ENCODE measurements at regions not wholly inside any gene's neighbourhood (a gene's known extent, or its start where the extent isn't known, plus 50 kb on each side); places are given as distances from the start of the nearest gene placed in this dataset.

- no peaks in the 10 kb centered on the region for H3K27me3 Mint-ChIP-seq (ENCODE audit: low read depth)
- TF ChIP-seq TCF7 (CRISPR knock-in tag; IDR thresholded peaks at IDR 0.05; ENCODE audit: low read depth) (no peak), SP1 (CRISPR knock-in tag; conservative IDR thresholded peaks at IDR 0.05) (no peak), HMGXB4 (CRISPR knock-in tag; IDR thresholded peaks at IDR 0.05) (no peak), KAT7 (CRISPR knock-in tag; IDR thresholded peaks at IDR 0.05; ENCODE audit: borderline replicate concordance) (no peak), PRDM15 (CRISPR knock-in tag; IDR thresholded peaks at IDR 0.05) (no peak), MYBL2 (CRISPR knock-in tag; IDR thresholded peaks at IDR 0.05) (no peak), RELA (CRISPR knock-in tag; IDR thresholded peaks at IDR 0.05; ENCODE audit: borderline replicate concordance) (no peak), RORB (CRISPR knock-in tag; IDR thresholded peaks at IDR 0.05) (no peak), NFATC4 (CRISPR knock-in tag; IDR thresholded peaks at IDR 0.05) (no peak), ATF2 (CRISPR knock-in tag; IDR thresholded peaks at IDR 0.05; ENCODE audit: borderline replicate concordance, low read depth) (no peak), ZMAT4 (CRISPR knock-in tag; IDR thresholded peaks at IDR 0.05) (no peak)
- H3K4me1 Mint-ChIP-seq: peaks cover 6% of the 10 kb centered on the region
- H3K36me3 Mint-ChIP-seq: no peaks in the 10 kb centered on the region
- ChIA-PET POLR2A (no interaction called here), CTCF (no interaction called here)
- no peak overlapping the region for H3K27ac Mint-ChIP-seq
- no peak overlapping the region for H3K4me3 Mint-ChIP-seq
- DNase-seq (ENCODE audit: low spot score): no peak
- peaks cover 9% of the 10 kb centered on the region for H3K9me3 Mint-ChIP-seq
- no peak for ATAC-seq
These were observed 122.1 kb upstream of the DOK5 start for GRCh38 chr20:54353292-54353691.

- ATAC-seq (no peak), DNase-seq (ENCODE audit: low spot score) (no peak)
- ChIA-PET POLR2A (no interaction called here), CTCF (no interaction called here)
- Mint-ChIP-seq H3K4me3 (no peak overlapping the region), H3K27ac (no peak overlapping the region), H3K4me1 (peaks cover 24% of the 10 kb centered on the region), H3K27me3 (ENCODE audit: low read depth) (no peaks in the 10 kb centered on the region), H3K9me3 (peaks cover 4% of the 10 kb centered on the region; the same call in 1 of the 2 replicates), H3K36me3 (no peaks in the 10 kb centered on the region)
- no peak for TF ChIP-seq NR3C1 (CRISPR knock-in tag; conservative IDR thresholded peaks at IDR 0.05; ENCODE audit: low read depth)
- no peak for TF ChIP-seq ETV6 (CRISPR knock-in tag; IDR thresholded peaks at IDR 0.05)
- TF ChIP-seq HMGA2 (CRISPR knock-in tag; IDR thresholded peaks at IDR 0.05): no peak
- TF ChIP-seq ZNF317 (CRISPR knock-in tag; IDR thresholded peaks at IDR 0.05; ENCODE audit: borderline replicate concordance, low read depth): no peak
- no peak for TF ChIP-seq USF1 (CRISPR knock-in tag; IDR thresholded peaks at IDR 0.05)
These were observed 119.6 kb upstream of the DOK5 start for GRCh38 chr20:54355631-54356280.
